HCT116 (cell line): ENCODE measurements at regions not wholly inside any gene's neighbourhood (a gene's known extent, or its start where the extent isn't known, plus 50 kb on each side); places are given as distances from the start of the nearest gene placed in this dataset.

ENCODE experiments used
- ATAC-seq: fragments of 200-7000 bp; cut with Tn5 transposase; 2 replicates; pipeline ENCODE4 v1.9.1; 2020; ENCODE audit warnings: mild to moderate bottlenecking, moderate library complexity
- BruUV-seq: library from RNA; stranded (reverse); fragments of 400-500 nt; replicated peaks from 2 replicates; lab custom pipeline; 2021; lab: Mats Ljungman, UMichigan
- CTCF ChIA-PET: fragments of 300-600 bp; sonication (Branson Sonifier 250); formaldehyde crosslinking; loops from one replicate; lab custom pipeline; 2021; ENCODE audit warnings: antibody characterized with exemption; lab: Charles Lee
- POLR2A ChIA-PET: fragments of 300-600, 350-600 bp; sonication (Branson Sonifier 250); formaldehyde crosslinking; loops from one replicate; lab custom pipeline; 2021; ENCODE audit warnings: antibody characterized with exemption; lab: Charles Lee
- RAD21 ChIA-PET, 2 experiments: fragments of 300-600 bp; sonication (Branson Sonifier 250); formaldehyde crosslinking; loops; one replicate each; lab custom pipeline; 2023; ENCODE audit warnings: low total read pairs in 2 of 2; ENCODE audit not compliant: uncharacterized antibody in 2 of 2, unreplicated experiment in 2 of 2, low non-redundant PET in 1 of 2; lab: Charles Lee
- DNase-seq: peaks from one replicate; pipeline ENCODE4 v3.0.0-alpha.2; 2010; ENCODE audit warnings: low read depth, low spot score
- H2AFZ ChIP-seq: fragments of 200-600 bp; shearing (Covaris generic), sonication (generic); 2 replicates; pipeline ENCODE4 v1.6.1; 2017; ENCODE audit warnings: low read depth, mixed run types, mixed read lengths, antibody characterized with exemption, low read length; ENCODE audit not compliant: poor library complexity, severe bottlenecking
- H3K27ac ChIP-seq: 2 replicates; pipeline ENCODE4 v1.5.1; 2012; ENCODE audit warnings: low read depth, low read length
- H3K27me3 ChIP-seq: fragments of 200-600 bp; sonication (generic); 2 replicates; pipeline ENCODE4 v1.6.1; 2016; ENCODE audit warnings: mixed run types, low read length, mixed read lengths; ENCODE audit not compliant: insufficient read depth
- H3K36me3 ChIP-seq, 2 experiments: fragments of 200-500 bp in 1 of 2; fragments of 200-600 bp in 1 of 2; sonication (Bioruptor generic) in 1 of 2; sonication (generic) in 1 of 2; 2 replicates each; pipeline versions ENCODE4 v1.5.1 to v1.6.1; 2014 to 2016; ENCODE audit warnings: low read length in 2 of 2, inconsistent platforms in 1 of 2, mixed read lengths in 1 of 2, mixed run types in 1 of 2; ENCODE audit not compliant: insufficient read depth in 2 of 2, control insufficient read depth in 1 of 2
- H3K4me1 ChIP-seq, 2 experiments: fragments of 200-600 bp in 1 of 2; sonication (generic) in 1 of 2; 2 replicates each; pipeline versions ENCODE4 v1.5.1 to v1.6.1; 2012 to 2017; ENCODE audit warnings: low read length in 2 of 2, inconsistent platforms in 1 of 2, mild to moderate bottlenecking in 1 of 2, mixed read lengths in 1 of 2, mixed run types in 1 of 2, moderate library complexity in 1 of 2; ENCODE audit not compliant: insufficient read depth in 2 of 2, control insufficient read depth in 1 of 2
- H3K4me2 ChIP-seq: fragments of 200-600 bp; sonication (generic); 2 replicates; pipeline ENCODE4 v1.6.1; 2017; ENCODE audit warnings: mixed run types, low read length, mixed read lengths
- H3K4me3 ChIP-seq, 2 experiments: fragments of 200-600 bp in 1 of 2; sonication (generic) in 1 of 2; replicated peaks in 1 of 2; 2 replicates each; pipeline ENCODE4 v1.5.1; 2011 to 2016; ENCODE audit warnings: low read length in 2 of 2, control low read depth in 1 of 2, low read depth in 1 of 2, mild to moderate bottlenecking in 1 of 2, mixed read lengths in 1 of 2, mixed run types in 1 of 2
- H3K79me2 ChIP-seq: fragments of 200-600 bp; sonication (generic); 2 replicates; pipeline ENCODE4 v1.6.1; 2017; ENCODE audit warnings: mild to moderate bottlenecking, mixed run types, low read length, moderate library complexity, mixed read lengths; ENCODE audit not compliant: insufficient read depth
- H3K9ac ChIP-seq: fragments of 200-600 bp; sonication (generic); 2 replicates; pipeline ENCODE4 v1.6.1; 2016; ENCODE audit warnings: low read length, mixed read lengths
- H3K9me2 ChIP-seq: fragments of 200-600 bp; sonication (generic), shearing (Covaris generic); 2 replicates; pipeline ENCODE4 v1.6.1; 2017; ENCODE audit warnings: mixed run types, mild to moderate bottlenecking, moderate library complexity; ENCODE audit not compliant: insufficient read depth
- H3K9me3 ChIP-seq, 2 experiments: fragments of 200-500 bp in 1 of 2; fragments of 200-600 bp in 1 of 2; sonication (Bioruptor generic) in 1 of 2; sonication (generic) in 1 of 2; 2 replicates each; pipeline ENCODE4 v1.6.1; 2014 to 2017; ENCODE audit warnings: low read length in 2 of 2, mixed read lengths in 2 of 2, inconsistent platforms in 1 of 2, low read depth in 1 of 2, mild to moderate bottlenecking in 1 of 2, mixed run types in 1 of 2, moderate library complexity in 1 of 2; ENCODE audit not compliant: control insufficient read depth in 1 of 2, insufficient read depth in 1 of 2
- H4K20me1 ChIP-seq: fragments of 200-600 bp; sonication (generic), shearing (Covaris generic); 2 replicates; pipeline ENCODE4 v1.6.1; 2017; ENCODE audit warnings: mixed run types, mild to moderate bottlenecking, moderate library complexity; ENCODE audit not compliant: insufficient read depth
- CEBPB ChIP-seq: IDR thresholded peaks from 2 replicates; pipeline ENCODE4 v1.6.1; 2012; ENCODE audit warnings: low read depth
- EGR1 ChIP-seq: IDR thresholded peaks from 2 replicates; pipeline ENCODE4 v1.6.1; 2012; ENCODE audit warnings: low read depth
- ELF1 ChIP-seq: IDR thresholded peaks from 2 replicates; pipeline ENCODE4 v1.6.1; 2012; ENCODE audit warnings: low read depth, borderline replicate concordance
- EZH2 ChIP-seq: fragments of 200-600 bp; sonication (generic); IDR thresholded peaks from 2 replicates; pipeline ENCODE4 v1.6.1; 2017; ENCODE audit warnings: antibody characterized with exemption, mixed run types
- EZH2phosphoT487 ChIP-seq: fragments of 200-600 bp; IDR thresholded peaks from 2 replicates; pipeline ENCODE4 v1.6.1; 2018; ENCODE audit warnings: antibody characterized with exemption, borderline replicate concordance
- JUND ChIP-seq: IDR thresholded peaks from 2 replicates; pipeline ENCODE4 v1.6.1; 2012
- POLR2A ChIP-seq: IDR thresholded peaks from 2 replicates; pipeline ENCODE4 v1.7.0; 2011; ENCODE audit warnings: borderline replicate concordance; ENCODE audit not compliant: insufficient read depth, insufficient read length; ENCODE audit errors: extremely low read depth
- POLR2AphosphoS5 ChIP-seq: IDR thresholded peaks from 2 replicates; pipeline ENCODE4 v1.6.1; 2011; ENCODE audit warnings: mild to moderate bottlenecking, low read depth, low read length, moderate library complexity
- RAD21 ChIP-seq: IDR thresholded peaks from 2 replicates; pipeline ENCODE4 v1.6.1; 2012; ENCODE audit warnings: low read depth, mild to moderate bottlenecking
- SIN3A ChIP-seq: IDR thresholded peaks from 2 replicates; pipeline ENCODE4 v1.6.1; 2012; ENCODE audit warnings: low read depth
- SP1 ChIP-seq: IDR thresholded peaks from 2 replicates; pipeline ENCODE4 v1.6.1; 2012; ENCODE audit warnings: low read depth
- SRF ChIP-seq: IDR thresholded peaks from 2 replicates; pipeline ENCODE4 v1.6.1; 2012; ENCODE audit warnings: low read depth
- TCF7L2 ChIP-seq: IDR thresholded peaks from 2 replicates; pipeline ENCODE4 v1.7.0; 2011; ENCODE audit warnings: borderline replicate concordance, inconsistent platforms; ENCODE audit not compliant: insufficient read depth, insufficient read length; ENCODE audit errors: extremely low read depth
- ZFX ChIP-seq: fragments of 450-650 bp; IDR thresholded peaks from 2 replicates; pipeline ENCODE4 v1.6.1; 2017
- ZNF274 ChIP-seq: fragments of 200-500 bp; sonication (Bioruptor generic); IDR thresholded peaks from 2 replicates; pipeline ENCODE4 v1.6.1; 2014; ENCODE audit warnings: mild to moderate bottlenecking, low read depth, low read length, inconsistent platforms
- intact Hi-C: fragments of 100-400 bp; cut with micrococcal nuclease; formaldehyde crosslinking; loops from 2 replicates; pipeline ENCODE4 v1.10.0; 2022
- TF ChIP-seq, protein P1 (sequence below): IDR thresholded peaks from 2 replicates; pipeline ENCODE4 v1.6.1; 2012; ENCODE audit warnings: low read depth
- TF ChIP-seq, protein P2 (sequence below): IDR thresholded peaks from 2 replicates; pipeline ENCODE4 v1.6.1; 2012
- TF ChIP-seq, protein P3 (sequence below): IDR thresholded peaks from 2 replicates; pipeline ENCODE4 v1.6.1; 2012
- TF ChIP-seq, protein P4 (sequence below), 3 experiments: fragments of 200-600 bp in 1 of 3; sonication (generic) in 1 of 3; IDR thresholded peaks in 2 of 3; conservative IDR thresholded peaks in 1 of 3; 2 replicates each; pipeline ENCODE4 v1.5.1; 2012 to 2017; ENCODE audit warnings: low read depth in 2 of 3, low read length in 2 of 3, antibody characterized with exemption in 1 of 3, borderline replicate concordance in 1 of 3, control low read depth in 1 of 3, mild to moderate bottlenecking in 1 of 3, mixed read lengths in 1 of 3, mixed run types in 1 of 3, moderate library complexity in 1 of 3; ENCODE audit not compliant: insufficient read depth in 1 of 3
- TF ChIP-seq, protein P5 (sequence below): IDR thresholded peaks from 2 replicates; pipeline ENCODE4 v1.6.1; 2011; ENCODE audit warnings: mild to moderate bottlenecking, low read length, moderate library complexity; ENCODE audit not compliant: insufficient replicate concordance; ENCODE audit errors: extremely low read depth

DNA sequence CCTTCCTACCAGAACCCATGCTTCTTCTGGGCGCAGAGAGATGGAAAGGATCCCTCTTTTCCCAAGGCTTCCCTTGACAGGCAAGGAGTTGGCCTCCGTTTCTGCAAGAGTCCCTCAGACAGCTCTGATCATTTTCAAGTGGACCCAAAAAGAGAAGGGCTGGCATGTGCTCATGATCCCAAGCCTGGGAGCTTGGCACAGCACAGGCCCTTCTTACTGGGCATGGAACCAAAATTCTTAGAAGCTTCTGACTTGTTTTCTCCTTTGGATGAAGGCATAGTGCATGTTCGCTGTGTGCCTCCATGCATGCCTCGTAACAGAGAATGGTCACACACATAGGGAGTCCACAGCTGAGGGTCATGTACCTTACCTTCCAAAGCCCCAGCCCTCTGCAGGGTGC is 449.6 kb downstream of the MIAT start (continued):
- TF ChIP-seq, protein P1, sequence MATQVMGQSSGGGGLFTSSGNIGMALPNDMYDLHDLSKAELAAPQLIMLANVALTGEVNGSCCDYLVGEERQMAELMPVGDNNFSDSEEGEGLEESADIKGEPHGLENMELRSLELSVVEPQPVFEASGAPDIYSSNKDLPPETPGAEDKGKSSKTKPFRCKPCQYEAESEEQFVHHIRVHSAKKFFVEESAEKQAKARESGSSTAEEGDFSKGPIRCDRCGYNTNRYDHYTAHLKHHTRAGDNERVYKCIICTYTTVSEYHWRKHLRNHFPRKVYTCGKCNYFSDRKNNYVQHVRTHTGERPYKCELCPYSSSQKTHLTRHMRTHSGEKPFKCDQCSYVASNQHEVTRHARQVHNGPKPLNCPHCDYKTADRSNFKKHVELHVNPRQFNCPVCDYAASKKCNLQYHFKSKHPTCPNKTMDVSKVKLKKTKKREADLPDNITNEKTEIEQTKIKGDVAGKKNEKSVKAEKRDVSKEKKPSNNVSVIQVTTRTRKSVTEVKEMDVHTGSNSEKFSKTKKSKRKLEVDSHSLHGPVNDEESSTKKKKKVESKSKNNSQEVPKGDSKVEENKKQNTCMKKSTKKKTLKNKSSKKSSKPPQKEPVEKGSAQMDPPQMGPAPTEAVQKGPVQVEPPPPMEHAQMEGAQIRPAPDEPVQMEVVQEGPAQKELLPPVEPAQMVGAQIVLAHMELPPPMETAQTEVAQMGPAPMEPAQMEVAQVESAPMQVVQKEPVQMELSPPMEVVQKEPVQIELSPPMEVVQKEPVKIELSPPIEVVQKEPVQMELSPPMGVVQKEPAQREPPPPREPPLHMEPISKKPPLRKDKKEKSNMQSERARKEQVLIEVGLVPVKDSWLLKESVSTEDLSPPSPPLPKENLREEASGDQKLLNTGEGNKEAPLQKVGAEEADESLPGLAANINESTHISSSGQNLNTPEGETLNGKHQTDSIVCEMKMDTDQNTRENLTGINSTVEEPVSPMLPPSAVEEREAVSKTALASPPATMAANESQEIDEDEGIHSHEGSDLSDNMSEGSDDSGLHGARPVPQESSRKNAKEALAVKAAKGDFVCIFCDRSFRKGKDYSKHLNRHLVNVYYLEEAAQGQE = no peak
- TF ChIP-seq JUND (no peak), SIN3A (no peak), TCF7L2 (no peak), CEBPB (no peak), EGR1 (no peak)
- TF ChIP-seq, protein P2, sequence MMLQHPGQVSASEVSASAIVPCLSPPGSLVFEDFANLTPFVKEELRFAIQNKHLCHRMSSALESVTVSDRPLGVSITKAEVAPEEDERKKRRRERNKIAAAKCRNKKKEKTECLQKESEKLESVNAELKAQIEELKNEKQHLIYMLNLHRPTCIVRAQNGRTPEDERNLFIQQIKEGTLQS = no peak

DNA sequence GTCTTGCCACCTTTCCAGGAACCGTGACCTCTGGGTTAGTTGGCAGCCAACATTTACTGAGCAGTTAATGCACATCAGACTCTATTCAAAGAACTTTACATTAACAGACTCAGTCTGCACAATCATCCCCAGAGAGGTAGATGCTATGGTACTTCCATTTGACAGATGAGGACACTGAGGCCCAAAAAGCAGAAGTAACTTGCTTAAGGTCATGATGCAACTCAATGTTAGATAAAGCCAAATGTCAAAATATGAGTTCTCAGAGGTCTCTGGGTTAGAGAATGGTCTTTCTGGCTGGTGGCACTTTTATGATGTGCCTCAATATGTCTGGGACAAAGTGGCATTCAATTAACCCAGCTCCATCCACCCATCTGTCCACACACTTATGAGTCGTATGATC is 450.0 kb downstream of the MIAT start:
- ChIA-PET RAD21 (no interaction called here), CTCF (no interaction called here), POLR2A (no interaction called here)
- Histone ChIP-seq H3K4me3 (no peak overlapping the region), H3K27me3 (peaks cover 50% of the 10 kb centered on the region), H4K20me1 (no peaks in the 10 kb centered on the region), H3K9me2 (no peaks in the 10 kb centered on the region), H3K27ac (no peak overlapping the region), H3K4me1 (peaks cover 29 to 41% of the 10 kb centered on the region in 2 experiments), H3K4me2 (0 out of 2 replicates have a peak overlapping the region, but pooled peaks have one; percentile 5), H3K36me3 (no peaks in the 10 kb centered on the region), H2AFZ (no peak overlapping the region), H3K9ac (no peak overlapping the region), H3K9me3 (no peaks in the 10 kb centered on the region), H3K79me2 (no peaks in the 10 kb centered on the region)
- ATAC-seq = peak; percentile 46
- no TSS peak for BruUV-seq
- TF ChIP-seq POLR2A = no peak
- TF ChIP-seq, protein P3, sequence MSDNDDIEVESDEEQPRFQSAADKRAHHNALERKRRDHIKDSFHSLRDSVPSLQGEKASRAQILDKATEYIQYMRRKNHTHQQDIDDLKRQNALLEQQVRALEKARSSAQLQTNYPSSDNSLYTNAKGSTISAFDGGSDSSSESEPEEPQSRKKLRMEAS = no peak
- no peak for TF ChIP-seq ZNF274
- no peak for TF ChIP-seq ZFX
- no peak for TF ChIP-seq POLR2AphosphoS5
- TF ChIP-seq EZH2phosphoT487 = no peak
- TF ChIP-seq EZH2 = no peak
- TF ChIP-seq, protein P2 = no peak
- TF ChIP-seq, protein P4, sequence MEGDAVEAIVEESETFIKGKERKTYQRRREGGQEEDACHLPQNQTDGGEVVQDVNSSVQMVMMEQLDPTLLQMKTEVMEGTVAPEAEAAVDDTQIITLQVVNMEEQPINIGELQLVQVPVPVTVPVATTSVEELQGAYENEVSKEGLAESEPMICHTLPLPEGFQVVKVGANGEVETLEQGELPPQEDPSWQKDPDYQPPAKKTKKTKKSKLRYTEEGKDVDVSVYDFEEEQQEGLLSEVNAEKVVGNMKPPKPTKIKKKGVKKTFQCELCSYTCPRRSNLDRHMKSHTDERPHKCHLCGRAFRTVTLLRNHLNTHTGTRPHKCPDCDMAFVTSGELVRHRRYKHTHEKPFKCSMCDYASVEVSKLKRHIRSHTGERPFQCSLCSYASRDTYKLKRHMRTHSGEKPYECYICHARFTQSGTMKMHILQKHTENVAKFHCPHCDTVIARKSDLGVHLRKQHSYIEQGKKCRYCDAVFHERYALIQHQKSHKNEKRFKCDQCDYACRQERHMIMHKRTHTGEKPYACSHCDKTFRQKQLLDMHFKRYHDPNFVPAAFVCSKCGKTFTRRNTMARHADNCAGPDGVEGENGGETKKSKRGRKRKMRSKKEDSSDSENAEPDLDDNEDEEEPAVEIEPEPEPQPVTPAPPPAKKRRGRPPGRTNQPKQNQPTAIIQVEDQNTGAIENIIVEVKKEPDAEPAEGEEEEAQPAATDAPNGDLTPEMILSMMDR (IDR thresholded peaks at IDR 0.05 in 2 of 3, conservative IDR thresholded peaks at IDR 0.05 in 1 of 3; ENCODE audit: borderline replicate concordance in 1 of 3, insufficient read depth in 1 of 3, low read depth in 2 of 3, low read length in 2 of 3) = no peak
- TF ChIP-seq, protein P5, sequence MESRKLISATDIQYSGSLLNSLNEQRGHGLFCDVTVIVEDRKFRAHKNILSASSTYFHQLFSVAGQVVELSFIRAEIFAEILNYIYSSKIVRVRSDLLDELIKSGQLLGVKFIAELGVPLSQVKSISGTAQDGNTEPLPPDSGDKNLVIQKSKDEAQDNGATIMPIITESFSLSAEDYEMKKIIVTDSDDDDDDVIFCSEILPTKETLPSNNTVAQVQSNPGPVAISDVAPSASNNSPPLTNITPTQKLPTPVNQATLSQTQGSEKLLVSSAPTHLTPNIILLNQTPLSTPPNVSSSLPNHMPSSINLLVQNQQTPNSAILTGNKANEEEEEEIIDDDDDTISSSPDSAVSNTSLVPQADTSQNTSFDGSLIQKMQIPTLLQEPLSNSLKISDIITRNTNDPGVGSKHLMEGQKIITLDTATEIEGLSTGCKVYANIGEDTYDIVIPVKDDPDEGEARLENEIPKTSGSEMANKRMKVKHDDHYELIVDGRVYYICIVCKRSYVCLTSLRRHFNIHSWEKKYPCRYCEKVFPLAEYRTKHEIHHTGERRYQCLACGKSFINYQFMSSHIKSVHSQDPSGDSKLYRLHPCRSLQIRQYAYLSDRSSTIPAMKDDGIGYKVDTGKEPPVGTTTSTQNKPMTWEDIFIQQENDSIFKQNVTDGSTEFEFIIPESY = no peak
- no peak for TF ChIP-seq EGR1
- no peak for TF ChIP-seq SRF
- TF ChIP-seq RAD21 = no peak
- no peak for TF ChIP-seq JUND
- no peak for TF ChIP-seq SP1
- no peak for TF ChIP-seq ELF1
- DNase-seq = no peak
- intact Hi-C loops = no loop called here
